T-cell (primary cell): ENCODE measurements at regions not wholly inside any gene's neighbourhood (a gene's known extent, or its start where the extent isn't known, plus 50 kb on each side); places are given as distances from the start of the nearest gene placed in this dataset.

ENCODE experiments used
- ATAC-seq, 4 experiments: fragments of 200-7000 bp in 3 of 4; fragments of 150-1000 bp in 1 of 4; cut with Tn5 transposase; replicated peaks in 1 of 4; 1 replicate in 3 of 4; 2 replicates in 1 of 4; pipeline ENCODE4 v1.10.0; 2021; ENCODE audit warnings: moderate library complexity in 3 of 4, mild to moderate bottlenecking in 2 of 4, moderate number of reproducible peaks in 1 of 4
- CTCF ChIA-PET, 2 donors: fragments of 300-600 bp; sonication (Branson Sonifier 250); formaldehyde crosslinking; loops; one replicate each; lab custom pipeline; 2022; ENCODE audit warnings: antibody characterized with exemption in 2 of 2; lab: Charles Lee
- POLR2A ChIA-PET, 2 donors: fragments of 300-600 bp; sonication (Branson Sonifier 250); formaldehyde crosslinking; loops; one replicate each; lab custom pipeline; 2022; ENCODE audit warnings: antibody characterized with exemption in 2 of 2; lab: Charles Lee
- DNase-seq, 35 experiments: peaks; one replicate each; pipeline versions ENCODE4 v3.0.0 to v3.0.0-alpha.2; 2013 to 2023
- H3K27ac ChIP-seq: one replicate; pipeline ENCODE4 v1.5.1; 2013; ENCODE audit warnings: low read length
- H3K27me3 ChIP-seq, 2 experiments: replicated peaks in 1 of 2; 1 replicate in 1 of 2; 2 replicates in 1 of 2; pipeline versions ENCODE4 v1.6.1 to v1.7.0; 2013; ENCODE audit warnings: low read length in 1 of 2, mixed read lengths in 1 of 2; ENCODE audit not compliant: control insufficient read depth in 2 of 2, insufficient read depth in 2 of 2; ENCODE audit errors: extremely low read depth in 1 of 2
- H3K36me3 ChIP-seq, 2 donors: 1 replicate in 1 of 2; 2 replicates in 1 of 2; pipeline versions ENCODE4 v1.6.1 to v1.7.0; 2013; ENCODE audit warnings: low read length in 1 of 2; ENCODE audit not compliant: control insufficient read depth in 2 of 2, insufficient read depth in 1 of 2; ENCODE audit errors: extremely low read depth in 1 of 2
- H3K4me1 ChIP-seq, 2 experiments: 1 replicate in 1 of 2; 2 replicates in 1 of 2; pipeline versions ENCODE4 v1.6.1 to v1.7.0; 2013; ENCODE audit warnings: low read length in 2 of 2, mixed read lengths in 1 of 2; ENCODE audit not compliant: insufficient read depth in 2 of 2, control insufficient read depth in 1 of 2; ENCODE audit errors: extremely low read depth in 1 of 2
- H3K4me3 ChIP-seq, 2 donors: 1 replicate in 1 of 2; 2 replicates in 1 of 2; pipeline versions ENCODE4 v1.5.1 to v1.7.0; 2013; ENCODE audit warnings: mild to moderate bottlenecking in 2 of 2, low read length in 1 of 2, moderate library complexity in 1 of 2; ENCODE audit not compliant: control insufficient read depth in 1 of 2; ENCODE audit errors: extremely low read depth in 1 of 2
- H3K9me3 ChIP-seq: 2 replicates; pipeline ENCODE4 v1.7.0; 2013
- H3K27ac Mint-ChIP-seq, 2 donors: one replicate each; pipeline ENCODE4 v1.8.0; 2020 to 2021; ENCODE audit warnings: mild to moderate bottlenecking in 2 of 2, mixed read lengths in 2 of 2
- H3K27me3 Mint-ChIP-seq, 2 donors: one replicate each; pipeline ENCODE4 v1.8.0; 2021 to 2022; ENCODE audit warnings: mixed read lengths in 2 of 2
- H3K36me3 Mint-ChIP-seq: one replicate; pipeline ENCODE4 v1.8.0; 2021; ENCODE audit warnings: mixed read lengths
- H3K4me1 Mint-ChIP-seq, 3 donors: one replicate each; pipeline ENCODE4 v1.8.0; 2020 to 2022; ENCODE audit warnings: mixed read lengths in 3 of 3, mild to moderate bottlenecking in 1 of 3
- H3K4me3 Mint-ChIP-seq, 3 donors: one replicate each; pipeline ENCODE4 v1.8.0; 2020 to 2022; ENCODE audit warnings: mild to moderate bottlenecking in 3 of 3, mixed read lengths in 3 of 3, moderate library complexity in 3 of 3
- H3K9me3 Mint-ChIP-seq, 3 donors: one replicate each; pipeline ENCODE4 v1.8.0; 2020 to 2022; ENCODE audit warnings: mixed read lengths in 3 of 3
- WGBS: methylation state at CpG from one replicate; pipeline ENCODE4 v1.1.5; 2013; ENCODE audit warnings: missing lambda C conversion rate; ENCODE audit not compliant: insufficient coverage; 5-methylcytosine and 5-hydroxymethylcytosine counted together

GRCh38 chr3:70876154-70876553 lies 563.7 kb upstream of the MDFIC2 start:
- no peaks in the 10 kb centered on the region for H3K4me1 Mint-ChIP-seq
- Histone ChIP-seq H3K27me3 (peaks cover 0 to 4% of the 10 kb centered on the region in 2 experiments), H3K9me3 (no peaks in the 10 kb centered on the region), H3K27ac (no peak overlapping the region), H3K4me3 (no peak overlapping the region), H3K36me3 (no peaks in the 10 kb centered on the region), H3K4me1 (no peaks in the 10 kb centered on the region)
- no peak overlapping the region for H3K27ac Mint-ChIP-seq
- CTCF ChIA-PET: no interaction called here
- no peak for ATAC-seq
- POLR2A ChIA-PET: no interaction called here
- H3K4me3 Mint-ChIP-seq: no peak overlapping the region
- no peak for DNase-seq
- no CpG with 5 or more reads among the region's 3 CpGs for WGBS
- H3K36me3 Mint-ChIP-seq: peaks cover 7% of the 10 kb centered on the region
- H3K9me3 Mint-ChIP-seq: peaks cover 15 to 34% (median 15%) of the 10 kb centered on the region in 3 donors
- H3K27me3 Mint-ChIP-seq: peaks cover 17 to 25% of the 10 kb centered on the region in 2 donors

- Histone ChIP-seq H3K4me1 (no peaks in the 10 kb centered on the region), H3K4me3 (no peak overlapping the region), H3K36me3 (no peaks in the 10 kb centered on the region), H3K27ac (no peak overlapping the region), H3K9me3 (no peaks in the 10 kb centered on the region), H3K27me3 (peaks cover 0 to 4% of the 10 kb centered on the region in 2 experiments)
- ATAC-seq (no peak), DNase-seq (no peak)
- no CpG with 5 or more reads among the region's 3 CpGs for WGBS
- peaks cover 10 to 37% (median 13%) of the 10 kb centered on the region in 3 donors for H3K9me3 Mint-ChIP-seq
- H3K36me3 Mint-ChIP-seq: peaks cover 7% of the 10 kb centered on the region
- H3K27me3 Mint-ChIP-seq: peaks cover 14 to 19% of the 10 kb centered on the region in 2 donors
- no peak overlapping the region for H3K27ac Mint-ChIP-seq
- no peak overlapping the region for H3K4me3 Mint-ChIP-seq
- H3K4me1 Mint-ChIP-seq: no peaks in the 10 kb centered on the region
- ChIA-PET POLR2A (no interaction called here), CTCF (no interaction called here)
These were observed 561.8 kb upstream of the MDFIC2 start for GRCh38 chr3:70874196-70874595.

- Mint-ChIP-seq H3K36me3 (peaks cover 7% of the 10 kb centered on the region), H3K4me1 (no peaks in the 10 kb centered on the region), H3K9me3 (peaks cover 8 to 32% (median 9%) of the 10 kb centered on the region in 3 donors), H3K4me3 (no peak overlapping the region), H3K27ac (no peak overlapping the region), H3K27me3 (peaks cover 16 to 19% of the 10 kb centered on the region in 2 donors)
- ChIA-PET POLR2A (no interaction called here), CTCF (no interaction called here)
- no peak for DNase-seq
- peaks cover 0 to 4% of the 10 kb centered on the region in 2 experiments for H3K27me3 ChIP-seq
- no peak overlapping the region for H3K4me3 ChIP-seq
- no CpG with 5 or more reads among the region's 5 CpGs for WGBS
- H3K9me3 ChIP-seq: no peaks in the 10 kb centered on the region
- ATAC-seq: no peak
- no peaks in the 10 kb centered on the region for H3K36me3 ChIP-seq
- no peaks in the 10 kb centered on the region for H3K4me1 ChIP-seq
- H3K27ac ChIP-seq: no peak overlapping the region
These were observed 561.2 kb upstream of the MDFIC2 start for GRCh38 chr3:70873686-70874085.

- Mint-ChIP-seq H3K4me1 (no peaks in the 10 kb centered on the region), H3K4me3 (no peak overlapping the region), H3K27ac (no peak overlapping the region), H3K27me3 (peaks cover 14 to 19% of the 10 kb centered on the region in 2 donors), H3K9me3 (peaks cover 7 to 20% (median 10%) of the 10 kb centered on the region in 3 donors), H3K36me3 (no peaks in the 10 kb centered on the region)
- Histone ChIP-seq H3K36me3 (no peaks in the 10 kb centered on the region), H3K4me1 (no peaks in the 10 kb centered on the region), H3K27me3 (peaks cover 0 to 4% of the 10 kb centered on the region in 2 experiments), H3K4me3 (no peak overlapping the region), H3K9me3 (no peaks in the 10 kb centered on the region), H3K27ac (no peak overlapping the region)
- no peak for DNase-seq
- 83% methylated on average over 1 of the region's 4 CpGs for WGBS
- POLR2A ChIA-PET: no interaction called here
- CTCF ChIA-PET: no interaction called here
- ATAC-seq: no peak
These were observed 559.6 kb upstream of the MDFIC2 start for GRCh38 chr3:70871909-70872656.

- Mint-ChIP-seq H3K9me3 (peaks cover 9 to 19% (median 10%) of the 10 kb centered on the region in 3 donors), H3K36me3 (no peaks in the 10 kb centered on the region), H3K27me3 (peaks cover 10 to 19% of the 10 kb centered on the region in 2 donors), H3K27ac (no peak overlapping the region), H3K4me3 (no peak overlapping the region), H3K4me1 (no peaks in the 10 kb centered on the region)
- DNase-seq (no peak), ATAC-seq (no peak)
- H3K9me3 ChIP-seq: no peaks in the 10 kb centered on the region
- H3K27ac ChIP-seq: no peak overlapping the region
- ChIA-PET POLR2A (no interaction called here), CTCF (no interaction called here)
- H3K4me1 ChIP-seq: no peaks in the 10 kb centered on the region
- no peaks in the 10 kb centered on the region for H3K27me3 ChIP-seq
- no peak overlapping the region for H3K4me3 ChIP-seq
- no peaks in the 10 kb centered on the region for H3K36me3 ChIP-seq
These were observed 558.1 kb upstream of the MDFIC2 start for GRCh38 chr3:70870576-70870975.

- Mint-ChIP-seq H3K9me3 (peaks cover 10 to 23% (median 14%) of the 10 kb centered on the region in 3 donors), H3K36me3 (no peaks in the 10 kb centered on the region), H3K27me3 (peaks cover 12 to 16% of the 10 kb centered on the region in 2 donors), H3K4me1 (no peaks in the 10 kb centered on the region), H3K4me3 (no peak overlapping the region), H3K27ac (no peak overlapping the region)
- DNase-seq: no peak
- no peak overlapping the region for H3K27ac ChIP-seq
- H3K36me3 ChIP-seq: no peaks in the 10 kb centered on the region
- no peaks in the 10 kb centered on the region for H3K27me3 ChIP-seq
- CTCF ChIA-PET: no interaction called here
- no peaks in the 10 kb centered on the region for H3K9me3 ChIP-seq
- no peak for ATAC-seq
- POLR2A ChIA-PET: no interaction called here
- no peak overlapping the region for H3K4me3 ChIP-seq
- no peaks in the 10 kb centered on the region for H3K4me1 ChIP-seq
- no CpG with 5 or more reads among the region's 2 CpGs for WGBS
These were observed 556.1 kb upstream of the MDFIC2 start for GRCh38 chr3:70868561-70868960.
